Activated CD4-positive, alpha-beta memory T cell treated with anti-CD3 and anti-CD28 coated beads for 36 hours (primary cell): ENCODE measurements at regions not wholly inside any gene's neighbourhood (a gene's known extent, or its start where the extent isn't known, plus 50 kb on each side); places are given as distances from the start of the nearest gene placed in this dataset.

Experiments used
- CTCF ChIA-PET: fragments of 350-600 bp; sonication (Branson Sonifier 250); formaldehyde crosslinking; loops from one replicate; lab custom pipeline; 2021; ENCODE audit warnings: antibody characterized with exemption, inconsistent platforms; lab: Charles Lee
- POLR2A ChIA-PET: fragments of 350-600 bp; sonication (Branson Sonifier 250); formaldehyde crosslinking; loops from one replicate; lab custom pipeline; 2021; ENCODE audit warnings: antibody characterized with exemption; lab: Charles Lee
- DNase-seq: peaks from one replicate; pipeline ENCODE4 v3.0.0-alpha.2; 2020
- H3K27ac Mint-ChIP-seq: one replicate; pipeline ENCODE4 v1.8.0; 2021; ENCODE audit warnings: mixed read lengths
- H3K27me3 Mint-ChIP-seq: one replicate; pipeline ENCODE4 v1.8.0; 2021; ENCODE audit warnings: mixed read lengths
- H3K36me3 Mint-ChIP-seq: one replicate; pipeline ENCODE4 v1.8.0; 2021; ENCODE audit warnings: mixed read lengths
- H3K4me1 Mint-ChIP-seq: one replicate; pipeline ENCODE4 v1.8.0; 2021; ENCODE audit warnings: low read depth, mixed read lengths
- H3K4me3 Mint-ChIP-seq: one replicate; pipeline ENCODE4 v1.8.0; 2021; ENCODE audit warnings: mild to moderate bottlenecking, mixed read lengths
- H3K9me3 Mint-ChIP-seq: one replicate; pipeline ENCODE4 v1.8.0; 2021; ENCODE audit warnings: mixed read lengths
- intact Hi-C: fragments of 100-400 bp; cut with micrococcal nuclease; formaldehyde crosslinking; loops from one replicate; pipeline ENCODE4 v1.15.1; 2023

- Mint-ChIP-seq H3K27me3 (peaks cover 7% of the 10 kb centered on the region), H3K4me1 (no peaks in the 10 kb centered on the region), H3K9me3 (no peaks in the 10 kb centered on the region), H3K4me3 (no peak overlapping the region), H3K36me3 (no peaks in the 10 kb centered on the region), H3K27ac (no peak overlapping the region)
- intact Hi-C loops = loop anchor here (1.0 to 5.0 kb wide), 3 partner anchors 149 to 338 kb away; no protein-coding TSS in a partner anchor
- CTCF ChIA-PET = interaction anchor here (0.5 to 7.2 kb wide), 29 partner anchors 9 to 353 kb away, joined by 3 to 134 read pairs (median 4); no protein-coding TSS in a partner anchor
- DNase-seq = peak; percentile 69
- POLR2A ChIA-PET = no interaction called here
These were observed 78.1 kb upstream of the DNAH14 start for GRCh38 chr1:224851210-224851847.

GRCh38 chr1:224851848-224852261, 77.6 kb upstream of the DNAH14 start:
- CTCF ChIA-PET = interaction anchor here (0.9 to 7.2 kb wide), 22 partner anchors 12 to 353 kb away, joined by 3 to 134 read pairs (median 5); no protein-coding TSS in a partner anchor
- POLR2A ChIA-PET = no interaction called here
- no peak for DNase-seq
- peaks cover 7% of the 10 kb centered on the region for H3K27me3 Mint-ChIP-seq
- no peaks in the 10 kb centered on the region for H3K4me1 Mint-ChIP-seq
- H3K4me3 Mint-ChIP-seq = no peak overlapping the region
- no peaks in the 10 kb centered on the region for H3K9me3 Mint-ChIP-seq
- H3K36me3 Mint-ChIP-seq = no peaks in the 10 kb centered on the region
- H3K27ac Mint-ChIP-seq = no peak overlapping the region
- intact Hi-C loops = loop anchor here (1.0 to 5.0 kb wide), 3 partner anchors 150 to 339 kb away; no protein-coding TSS in a partner anchor

DNA sequence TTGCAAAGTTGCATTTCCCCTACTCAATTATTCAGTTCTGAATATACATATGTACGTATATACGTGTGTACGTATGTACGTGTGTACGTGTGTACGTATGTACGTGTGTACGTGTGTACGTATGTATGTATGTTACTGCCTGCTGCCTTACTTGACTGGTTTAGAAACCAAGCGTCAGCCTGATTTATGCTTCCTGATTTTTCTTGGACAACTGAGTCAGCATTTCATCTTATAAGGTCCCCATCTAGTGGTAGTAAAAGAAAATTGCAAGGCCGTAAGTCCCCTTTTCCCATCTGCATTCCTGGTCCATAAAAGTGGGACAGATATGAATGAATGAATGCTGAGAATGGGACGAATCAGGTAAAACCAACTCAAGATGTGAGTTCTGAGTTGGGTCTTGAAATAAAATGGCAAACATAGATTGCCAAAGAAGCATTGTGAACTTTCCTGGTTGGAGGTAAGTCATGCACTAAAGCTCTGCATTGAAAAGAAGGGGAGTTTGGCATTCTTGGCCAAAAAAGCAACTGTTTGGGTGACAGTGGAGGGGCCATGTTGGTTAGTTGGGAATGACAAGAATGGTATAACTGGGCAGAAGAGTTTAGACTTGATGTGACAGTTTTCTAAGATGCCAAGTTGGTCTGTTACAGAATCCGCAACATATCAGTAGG, 76.4 kb upstream of the DNAH14 start:
- H3K36me3 Mint-ChIP-seq = no peaks in the 10 kb centered on the region
- H3K27ac Mint-ChIP-seq = no peak overlapping the region
- peaks cover 7% of the 10 kb centered on the region for H3K27me3 Mint-ChIP-seq
- intact Hi-C loops = loop anchor here (5.0 kb wide), 1 partner anchor 151 kb away; no protein-coding TSS in a partner anchor
- no peak overlapping the region for H3K4me3 Mint-ChIP-seq
- no peaks in the 10 kb centered on the region for H3K4me1 Mint-ChIP-seq
- DNase-seq = no peak
- POLR2A ChIA-PET = no interaction called here
- CTCF ChIA-PET = interaction anchor here (1.8 to 7.2 kb wide), 4 partner anchors 11 to 338 kb away, joined by 9 to 134 read pairs (median 14); no protein-coding TSS in a partner anchor
- no peaks in the 10 kb centered on the region for H3K9me3 Mint-ChIP-seq

DNA sequence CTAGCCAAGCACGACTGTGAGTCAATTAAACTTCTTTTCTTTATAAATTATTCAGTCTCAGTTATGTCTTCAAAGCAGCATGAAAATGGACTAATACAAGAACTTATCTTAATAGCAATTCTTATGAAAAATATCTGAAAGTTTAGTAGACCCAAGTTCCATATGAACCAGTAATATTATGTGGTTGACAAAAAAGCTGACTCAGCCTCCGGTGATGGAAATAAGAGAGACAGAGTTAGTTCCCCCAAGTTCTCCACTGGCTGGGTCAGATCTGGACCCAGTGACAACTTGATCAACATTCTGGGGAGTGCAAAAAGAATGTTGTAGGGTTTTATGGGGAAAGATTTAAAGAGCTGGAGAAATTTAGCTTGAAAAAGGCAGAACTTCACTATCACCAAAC, 72.5 kb upstream of the DNAH14 start:
- Mint-ChIP-seq H3K4me1 (no peaks in the 10 kb centered on the region), H3K9me3 (no peaks in the 10 kb centered on the region), H3K27ac (no peak overlapping the region), H3K36me3 (no peaks in the 10 kb centered on the region), H3K27me3 (peaks cover 10% of the 10 kb centered on the region), H3K4me3 (no peak overlapping the region)
- DNase-seq = no peak
- ChIA-PET CTCF (interaction anchor here (0.7 to 7.2 kb wide), 5 partner anchors 66 to 343 kb away, joined by 3 to 134 read pairs (median 3); no protein-coding TSS in a partner anchor), POLR2A (no interaction called here)
- intact Hi-C loops = no loop called here

DNA sequence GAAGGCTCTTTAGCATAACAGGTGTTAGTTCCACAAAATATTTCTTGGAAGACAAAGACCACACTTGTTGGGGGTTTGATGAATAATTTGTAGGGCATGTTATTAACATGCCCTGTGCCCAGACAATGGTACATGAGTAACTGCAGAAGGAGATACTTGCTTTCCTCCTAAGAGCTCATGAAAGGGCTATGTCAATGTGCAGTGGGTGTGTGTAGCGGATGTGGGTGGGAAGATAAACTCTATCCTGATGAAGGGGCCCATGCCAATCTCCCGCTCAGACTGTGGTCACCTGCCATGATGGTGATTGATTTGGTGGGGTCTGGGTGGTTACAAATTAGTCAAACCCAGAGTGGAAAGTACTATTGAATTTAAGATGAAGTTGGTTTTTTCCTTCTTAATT, 69.8 kb upstream of the DNAH14 start:
- CTCF ChIA-PET = no interaction called here
- Mint-ChIP-seq H3K4me3 (no peak overlapping the region), H3K27me3 (peaks cover 16% of the 10 kb centered on the region), H3K27ac (no peak overlapping the region), H3K36me3 (no peaks in the 10 kb centered on the region), H3K4me1 (no peaks in the 10 kb centered on the region), H3K9me3 (no peaks in the 10 kb centered on the region)
- POLR2A ChIA-PET = no interaction called here
- DNase-seq = peak; percentile 10
- intact Hi-C loops = no loop called here

GRCh38 chr1:224860488-224861338, 68.8 kb upstream of the DNAH14 start:
- no peak for DNase-seq
- Mint-ChIP-seq H3K27ac (no peak overlapping the region), H3K27me3 (peaks cover 17% of the 10 kb centered on the region), H3K9me3 (peaks cover 4% of the 10 kb centered on the region), H3K4me3 (no peak overlapping the region), H3K4me1 (no peaks in the 10 kb centered on the region), H3K36me3 (no peaks in the 10 kb centered on the region)
- POLR2A ChIA-PET = no interaction called here
- intact Hi-C loops = no loop called here
- CTCF ChIA-PET = interaction anchor here (1.0 kb wide), 1 partner anchor 10 kb away, joined by 3 read pairs; no protein-coding TSS in a partner anchor

GRCh38 chr1:224861339-224861716, 68.1 kb upstream of the DNAH14 start:
- H3K27me3 Mint-ChIP-seq = peaks cover 17% of the 10 kb centered on the region
- intact Hi-C loops = no loop called here
- CTCF ChIA-PET = no interaction called here

GRCh38 chr1:224863486-224863885, 66.0 kb upstream of the DNAH14 start:
- POLR2A ChIA-PET = no interaction called here
- intact Hi-C loops = no loop called here
- Mint-ChIP-seq H3K27ac (no peak overlapping the region), H3K4me1 (no peaks in the 10 kb centered on the region), H3K4me3 (no peak overlapping the region), H3K36me3 (no peaks in the 10 kb centered on the region), H3K9me3 (peaks cover 4% of the 10 kb centered on the region), H3K27me3 (peaks cover 17% of the 10 kb centered on the region)
- no peak for DNase-seq
- CTCF ChIA-PET = interaction anchor here (0.8 to 2.2 kb wide), 2 partner anchors 12 to 59 kb away, joined by 3 to 9 read pairs; no protein-coding TSS in a partner anchor

More at GRCh38 chr1:224861339-224861716, 68.1 kb upstream of the DNAH14 start:
- H3K4me1 Mint-ChIP-seq = no peaks in the 10 kb centered on the region
- H3K27ac Mint-ChIP-seq = no peak overlapping the region
- DNase-seq = no peak
- H3K9me3 Mint-ChIP-seq = peaks cover 4% of the 10 kb centered on the region
- H3K4me3 Mint-ChIP-seq = no peak overlapping the region
- H3K36me3 Mint-ChIP-seq = no peaks in the 10 kb centered on the region
- POLR2A ChIA-PET = no interaction called here

DNA sequence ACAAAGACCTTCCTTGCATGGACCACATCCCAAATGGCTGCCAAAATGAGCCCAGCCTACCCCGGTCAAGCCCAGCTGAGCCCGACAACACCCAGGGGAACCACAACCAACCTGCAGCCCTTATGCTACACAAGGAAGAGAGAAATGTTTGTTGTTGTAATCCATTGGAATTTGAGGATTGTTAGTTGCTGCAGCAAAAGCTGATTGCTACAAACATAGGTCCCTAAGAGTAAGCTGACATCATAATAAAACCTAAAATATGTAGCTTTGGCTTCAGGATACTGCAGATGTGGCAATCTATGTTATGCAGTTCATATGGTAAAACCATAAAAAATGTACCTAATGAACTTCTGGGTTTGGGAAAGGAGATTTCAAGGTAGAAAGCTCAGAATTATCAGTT, 65.5 kb upstream of the DNAH14 start:
- Mint-ChIP-seq H3K9me3 (peaks cover 4% of the 10 kb centered on the region), H3K27ac (no peak overlapping the region), H3K27me3 (peaks cover 19% of the 10 kb centered on the region), H3K36me3 (no peaks in the 10 kb centered on the region), H3K4me3 (no peak overlapping the region), H3K4me1 (no peaks in the 10 kb centered on the region)
- DNase-seq = no peak
- intact Hi-C loops = no loop called here
- POLR2A ChIA-PET = no interaction called here
- CTCF ChIA-PET = interaction anchor here (0.8 to 2.2 kb wide), 2 partner anchors 12 to 59 kb away, joined by 3 to 9 read pairs; no protein-coding TSS in a partner anchor

- Mint-ChIP-seq H3K27ac (no peak overlapping the region), H3K4me1 (no peaks in the 10 kb centered on the region), H3K9me3 (peaks cover 4% of the 10 kb centered on the region), H3K4me3 (no peak overlapping the region), H3K36me3 (no peaks in the 10 kb centered on the region), H3K27me3 (peaks cover 18% of the 10 kb centered on the region)
- CTCF ChIA-PET = no interaction called here
- POLR2A ChIA-PET = no interaction called here
- DNase-seq = no peak
- intact Hi-C loops = no loop called here
These were observed 64.0 kb upstream of the DNAH14 start for GRCh38 chr1:224865510-224865909.

DNA sequence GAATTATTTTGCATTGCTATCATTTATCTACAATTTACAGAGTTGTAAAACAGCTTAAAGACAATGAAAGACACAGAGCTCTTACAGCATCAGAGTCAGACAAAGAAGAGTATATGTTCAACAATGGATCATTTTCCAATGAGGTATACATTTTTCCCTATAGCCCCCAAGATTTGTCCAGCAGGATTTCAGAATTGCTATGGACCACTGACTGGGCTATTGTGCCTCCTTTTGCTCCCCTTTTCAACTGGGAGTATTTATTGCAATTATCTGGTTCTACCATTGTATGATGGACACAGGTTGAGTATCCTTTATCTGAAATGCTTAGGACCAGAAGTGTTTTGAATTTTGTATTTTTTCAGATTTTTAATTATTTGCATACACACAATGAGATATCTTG, 62.5 kb upstream of the DNAH14 start:
- CTCF ChIA-PET = no interaction called here
- H3K27me3 Mint-ChIP-seq = peaks cover 16% of the 10 kb centered on the region
- no peaks in the 10 kb centered on the region for H3K36me3 Mint-ChIP-seq
- DNase-seq = no peak
- intact Hi-C loops = no loop called here
- H3K4me1 Mint-ChIP-seq = no peaks in the 10 kb centered on the region
- peaks cover 4% of the 10 kb centered on the region for H3K9me3 Mint-ChIP-seq
- H3K27ac Mint-ChIP-seq = no peak overlapping the region
- no peak overlapping the region for H3K4me3 Mint-ChIP-seq
- POLR2A ChIA-PET = no interaction called here

DNA sequence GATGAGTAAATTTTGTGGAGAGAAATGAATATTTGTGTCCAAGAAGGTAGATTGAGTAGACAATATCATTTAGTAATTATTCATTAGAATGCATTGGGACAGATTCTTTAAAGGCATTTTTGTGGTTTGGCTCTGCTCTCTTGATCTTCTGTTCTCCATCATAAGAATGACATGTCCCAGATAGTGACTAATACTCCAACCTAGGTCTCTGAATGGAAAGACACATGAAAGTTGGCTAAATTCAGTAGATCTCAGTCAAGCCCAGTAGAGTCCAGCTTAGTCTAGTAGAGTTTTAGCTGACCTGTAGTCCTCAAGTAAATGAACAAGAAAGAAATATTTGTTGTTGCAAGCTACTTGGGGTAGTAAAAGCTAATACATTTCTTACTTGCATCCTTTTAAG, 61.8 kb upstream of the DNAH14 start:
- no peak for DNase-seq
- H3K4me3 Mint-ChIP-seq = no peak overlapping the region
- intact Hi-C loops = no loop called here
- ChIA-PET CTCF (no interaction called here), POLR2A (no interaction called here)
- H3K4me1 Mint-ChIP-seq = no peaks in the 10 kb centered on the region
- H3K9me3 Mint-ChIP-seq = peaks cover 4% of the 10 kb centered on the region
- H3K27ac Mint-ChIP-seq = no peak overlapping the region
- H3K36me3 Mint-ChIP-seq = no peaks in the 10 kb centered on the region
- H3K27me3 Mint-ChIP-seq = peaks cover 15% of the 10 kb centered on the region
